B cell (primary cell): ENCODE measurements at regions not wholly inside any gene's neighbourhood (a gene's known extent, or its start where the extent isn't known, plus 50 kb on each side); places are given as distances from the start of the nearest gene placed in this dataset.

ENCODE experiments used
- ATAC-seq: fragments of 200-7000 bp; cut with Tn5 transposase; one replicate; pipeline ENCODE4 v1.10.0; 2021; ENCODE audit warnings: low read depth, mild to moderate bottlenecking, moderate number of reproducible peaks, moderate library complexity
- CTCF ChIA-PET: fragments of 350-600 bp; sonication (Branson Sonifier 250); formaldehyde crosslinking; loops from one replicate; lab custom pipeline; 2021; ENCODE audit warnings: antibody characterized with exemption, inconsistent platforms; lab: Charles Lee
- POLR2A ChIA-PET: fragments of 350-600 bp; sonication (Branson Sonifier 250); formaldehyde crosslinking; loops from one replicate; lab custom pipeline; 2021; ENCODE audit warnings: antibody characterized with exemption; lab: Charles Lee
- DNase-seq: peaks from one replicate; pipeline ENCODE4 v3.0.0; 2013
- H2AFZ ChIP-seq: 2 replicates; pipeline ENCODE4 v1.6.1; 2012; ENCODE audit warnings: mild to moderate bottlenecking, low read depth, low read length; ENCODE audit not compliant: insufficient read depth, poor library complexity, severe bottlenecking
- H3K27ac ChIP-seq, 2 donors: 1 replicate in 1 of 2; 2 replicates in 1 of 2; pipeline ENCODE4 v1.5.1; 2012 to 2013; ENCODE audit warnings: low read length in 2 of 2, mild to moderate bottlenecking in 2 of 2, moderate library complexity in 1 of 2
- H3K27me3 ChIP-seq, 4 experiments: fragments of 200-600 bp in 1 of 4; sonication (generic) in 1 of 4; replicated peaks in 1 of 4; 1 replicate in 2 of 4; 2 replicates in 2 of 4; pipeline versions ENCODE4 v1.6.1 to v1.7.0; 2013 to 2016; ENCODE audit warnings: low read length in 3 of 4, mild to moderate bottlenecking in 2 of 4, mixed read lengths in 1 of 4, moderate library complexity in 1 of 4; ENCODE audit not compliant: insufficient read depth in 4 of 4, control insufficient read depth in 3 of 4; ENCODE audit errors: control extremely low read depth in 1 of 4
- H3K36me3 ChIP-seq, 2 experiments: replicated peaks in 1 of 2; 1 replicate in 1 of 2; 2 replicates in 1 of 2; pipeline versions ENCODE4 v1.6.1 to v1.7.1; 2013; ENCODE audit warnings: low read length in 1 of 2; ENCODE audit not compliant: insufficient read depth in 2 of 2, control insufficient read depth in 1 of 2; ENCODE audit errors: control extremely low read depth in 1 of 2, extremely low read depth in 1 of 2
- H3K4me1 ChIP-seq, 2 donors: fragments of 200-600 bp in 1 of 2; sonication (generic) in 1 of 2; 1 replicate in 1 of 2; 2 replicates in 1 of 2; pipeline versions ENCODE4 v1.5.1 to v1.6.1; 2013 to 2017; ENCODE audit warnings: low read length in 2 of 2; ENCODE audit not compliant: control insufficient read depth in 2 of 2, insufficient read depth in 2 of 2
- H3K4me2 ChIP-seq: replicated peaks from 2 replicates; pipeline ENCODE3; 2012; ENCODE audit warnings: mild to moderate bottlenecking, low read depth, low read length; ENCODE audit not compliant: poor library complexity, severe bottlenecking
- H3K4me3 ChIP-seq, 5 experiments: fragments of 200-600 bp in 1 of 5; sonication (generic) in 1 of 5; 1 replicate in 3 of 5; 2 replicates in 2 of 5; pipeline versions ENCODE4 v1.5.1 to v1.7.0; 2011 to 2016; ENCODE audit warnings: low read length in 4 of 5, mild to moderate bottlenecking in 4 of 5, low read depth in 2 of 5, control low read depth in 1 of 5, moderate library complexity in 1 of 5; ENCODE audit not compliant: insufficient read depth in 1 of 5; ENCODE audit errors: control extremely low read depth in 1 of 5, extremely low read depth in 1 of 5
- H3K79me2 ChIP-seq: fragments of 200-600 bp; sonication (generic); one replicate; pipeline ENCODE4 v1.6.0; 2016; ENCODE audit warnings: low read length; ENCODE audit not compliant: control insufficient read depth, insufficient read depth
- H3K9ac ChIP-seq: fragments of 200-600 bp; sonication (generic); 2 replicates; pipeline ENCODE4 v1.6.1; 2017; ENCODE audit warnings: mild to moderate bottlenecking, low read length, moderate library complexity
- H3K9me3 ChIP-seq, 3 donors: one replicate each; pipeline versions ENCODE4 v1.6.1 to v1.7.1; 2013; ENCODE audit warnings: low read length in 2 of 3; ENCODE audit not compliant: control insufficient read depth in 2 of 3, insufficient read depth in 1 of 3; ENCODE audit errors: control extremely low read depth in 1 of 3
- H4K20me1 ChIP-seq: 2 replicates; pipeline ENCODE4 v1.6.0; 2012; ENCODE audit warnings: mild to moderate bottlenecking, low read length; ENCODE audit not compliant: insufficient read depth, control insufficient read depth, poor library complexity, severe bottlenecking
- H3K27ac Mint-ChIP-seq: one replicate; pipeline ENCODE4 v1.8.0; 2021; ENCODE audit warnings: mixed read lengths
- H3K27me3 Mint-ChIP-seq: one replicate; pipeline ENCODE4 v1.8.0; 2021; ENCODE audit warnings: mixed read lengths
- H3K4me1 Mint-ChIP-seq: one replicate; pipeline ENCODE4 v1.8.0; 2021; ENCODE audit warnings: mixed read lengths
- H3K4me3 Mint-ChIP-seq: one replicate; pipeline ENCODE4 v1.8.0; 2021; ENCODE audit warnings: mixed read lengths
- H3K9me3 Mint-ChIP-seq: one replicate; pipeline ENCODE4 v1.8.0; 2022; ENCODE audit warnings: mixed read lengths; ENCODE audit not compliant: insufficient read depth
- EZH2 ChIP-seq: IDR thresholded peaks from 2 replicates; pipeline ENCODE4 v1.6.1; 2012; ENCODE audit warnings: borderline replicate concordance, low read depth, mild to moderate bottlenecking, moderate library complexity, low read length; ENCODE audit not compliant: insufficient read depth, poor library complexity, severe bottlenecking
- WGBS: methylation state at CpG from one replicate; pipeline ENCODE4 v1.1.5; 2013; ENCODE audit warnings: missing lambda C conversion rate; ENCODE audit not compliant: insufficient coverage; 5-methylcytosine and 5-hydroxymethylcytosine counted together
- intact Hi-C: fragments of 100-400 bp; cut with micrococcal nuclease; formaldehyde crosslinking; loops from one replicate; pipeline ENCODE4 v1.10.0; 2022
- TF ChIP-seq, protein P1 (sequence below): fragments of 200-600 bp; IDR thresholded peaks from one replicate; pipeline ENCODE4 v1.8.0; 2022; ENCODE audit warnings: antibody characterized with exemption, mild to moderate bottlenecking

DNA sequence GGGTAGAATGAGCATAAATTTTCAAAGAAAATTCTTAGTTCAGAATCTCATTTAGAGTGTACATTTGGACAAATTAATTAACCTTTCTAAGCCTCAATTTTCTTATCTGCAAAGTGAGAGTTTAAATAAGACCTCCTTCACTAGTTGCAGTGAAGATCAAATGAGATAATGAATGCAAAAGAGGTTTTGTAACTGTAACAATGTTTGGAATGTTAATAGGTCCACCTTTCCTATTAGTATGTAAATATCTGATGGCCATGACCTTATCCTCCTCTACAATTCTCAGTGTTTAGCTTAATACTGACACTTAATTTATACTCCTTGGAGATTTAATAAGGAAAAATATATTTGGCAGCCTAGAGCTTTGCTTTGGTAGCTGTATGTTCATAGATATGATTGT, 138.8 kb downstream of the GABRG1 start:
- Histone ChIP-seq H3K4me3 (no peak overlapping the region), H3K27me3 (no peaks in the 10 kb centered on the region), H3K9me3 (no peaks in the 10 kb centered on the region), H3K4me1 (no peaks in the 10 kb centered on the region), H3K9ac (no peak overlapping the region), H3K79me2 (no peaks in the 10 kb centered on the region), H3K36me3 (no peaks in the 10 kb centered on the region), H2AFZ (no peak overlapping the region), H3K4me2 (no peak overlapping the region), H3K27ac (no peak overlapping the region), H4K20me1 (no peaks in the 10 kb centered on the region)
- no peak overlapping the region for H3K27ac Mint-ChIP-seq
- H3K9me3 Mint-ChIP-seq, result peaks cover 2% of the 10 kb centered on the region
- no peaks in the 10 kb centered on the region for H3K4me1 Mint-ChIP-seq
- ATAC-seq (no peak), DNase-seq (no peak)
- ChIA-PET CTCF (no interaction called here), POLR2A (no interaction called here)
- no peaks in the 10 kb centered on the region for H3K27me3 Mint-ChIP-seq
- H3K4me3 Mint-ChIP-seq, result no peak overlapping the region
- TF ChIP-seq, protein P1, sequence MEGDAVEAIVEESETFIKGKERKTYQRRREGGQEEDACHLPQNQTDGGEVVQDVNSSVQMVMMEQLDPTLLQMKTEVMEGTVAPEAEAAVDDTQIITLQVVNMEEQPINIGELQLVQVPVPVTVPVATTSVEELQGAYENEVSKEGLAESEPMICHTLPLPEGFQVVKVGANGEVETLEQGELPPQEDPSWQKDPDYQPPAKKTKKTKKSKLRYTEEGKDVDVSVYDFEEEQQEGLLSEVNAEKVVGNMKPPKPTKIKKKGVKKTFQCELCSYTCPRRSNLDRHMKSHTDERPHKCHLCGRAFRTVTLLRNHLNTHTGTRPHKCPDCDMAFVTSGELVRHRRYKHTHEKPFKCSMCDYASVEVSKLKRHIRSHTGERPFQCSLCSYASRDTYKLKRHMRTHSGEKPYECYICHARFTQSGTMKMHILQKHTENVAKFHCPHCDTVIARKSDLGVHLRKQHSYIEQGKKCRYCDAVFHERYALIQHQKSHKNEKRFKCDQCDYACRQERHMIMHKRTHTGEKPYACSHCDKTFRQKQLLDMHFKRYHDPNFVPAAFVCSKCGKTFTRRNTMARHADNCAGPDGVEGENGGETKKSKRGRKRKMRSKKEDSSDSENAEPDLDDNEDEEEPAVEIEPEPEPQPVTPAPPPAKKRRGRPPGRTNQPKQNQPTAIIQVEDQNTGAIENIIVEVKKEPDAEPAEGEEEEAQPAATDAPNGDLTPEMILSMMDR, result no peak
- no peak for TF ChIP-seq EZH2
- intact Hi-C loops, result no loop called here

DNA sequence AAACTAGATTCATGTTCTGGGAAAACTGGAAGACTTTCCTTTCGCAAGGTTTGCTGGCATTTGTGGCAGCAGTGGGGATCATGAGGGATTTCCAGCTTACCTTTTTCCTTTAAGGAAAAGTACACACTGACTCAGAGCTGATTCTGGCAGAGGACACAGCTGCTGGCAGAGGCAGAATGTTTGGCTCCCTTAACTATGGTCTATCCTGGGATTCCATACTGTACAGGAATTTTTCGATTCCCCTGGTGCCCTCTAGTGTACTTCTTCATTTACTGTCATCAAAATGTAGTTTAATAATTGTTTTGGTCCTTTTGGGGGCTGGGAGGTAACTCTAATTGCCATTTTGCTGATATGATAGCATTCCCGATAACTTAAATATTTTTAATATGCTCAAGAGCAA, 152.7 kb downstream of the GABRG1 start:
- no CpG with 5 or more reads among the region's 3 CpGs for WGBS

More for the DNA sequence above, 152.7 kb downstream of the GABRG1 start:
- no peaks in the 10 kb centered on the region for H3K27me3 ChIP-seq
- H3K4me1 Mint-ChIP-seq, result no peaks in the 10 kb centered on the region
- H3K9ac ChIP-seq, result no peak overlapping the region
- H3K27ac Mint-ChIP-seq, result no peak overlapping the region
- H3K9me3 Mint-ChIP-seq, result peaks cover 8% of the 10 kb centered on the region
- no peak overlapping the region for H3K4me2 ChIP-seq
- H3K4me1 ChIP-seq, result no peaks in the 10 kb centered on the region
- H2AFZ ChIP-seq, result no peak overlapping the region
- TF ChIP-seq EZH2, result no peak
- TF ChIP-seq, protein P1, result no peak
- intact Hi-C loops, result no loop called here
- peaks cover 0 to 6% (median 0%) of the 10 kb centered on the region in 3 donors for H3K9me3 ChIP-seq
- ChIA-PET CTCF (no interaction called here), POLR2A (no interaction called here)
- no peak overlapping the region for H3K4me3 ChIP-seq
- ATAC-seq, result no peak
- H3K79me2 ChIP-seq, result no peaks in the 10 kb centered on the region
- H3K27ac ChIP-seq, result no peak overlapping the region
- H3K4me3 Mint-ChIP-seq, result no peak overlapping the region
- H3K27me3 Mint-ChIP-seq, result no peaks in the 10 kb centered on the region
- H3K36me3 ChIP-seq, result no peaks in the 10 kb centered on the region
- DNase-seq, result no peak
- H4K20me1 ChIP-seq, result no peaks in the 10 kb centered on the region
